Hematopoietic multipotent progenitor cell treated with erythropoietin and hydrocortisone succinate and interleukin-3 and kit ligand, for 15 days (in vitro differentiated cells): ENCODE measurements at regions not wholly inside any gene's neighbourhood (a gene's known extent, or its start where the extent isn't known, plus 50 kb on each side); places are given as distances from the start of the nearest gene placed in this dataset.

ENCODE experiments used
- DNase-seq: peaks from one replicate; pipeline ENCODE4 v3.0.0-alpha.2; 2015; ENCODE audit warnings: low spot score

- DNase-seq, result no peak
Measured at GRCh38 chr14:34038358-34039057, 87.6 kb upstream of the EGLN3 start.

DNA sequence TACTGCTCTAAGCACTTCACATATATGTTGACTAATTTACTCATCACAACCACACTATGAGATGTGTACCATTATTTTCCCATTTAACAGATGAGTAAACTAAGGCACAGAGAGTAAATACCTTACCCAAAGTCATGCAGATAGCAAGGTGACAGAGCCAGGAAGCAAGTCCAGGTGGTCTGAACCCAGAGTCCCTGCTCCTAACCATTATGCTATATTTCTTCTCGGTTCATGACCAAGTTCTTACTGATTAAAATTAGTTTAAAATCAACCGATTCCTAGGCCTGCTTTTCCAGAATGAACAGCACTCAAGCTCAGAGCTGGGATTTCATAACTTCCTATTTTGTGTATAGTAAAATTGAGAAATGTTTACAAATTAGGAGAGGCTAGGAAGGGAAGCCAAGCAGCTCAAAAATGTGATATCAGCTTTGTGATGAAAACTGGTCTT is 85.5 kb upstream of the EGLN3 start:
- DNase-seq, result no peak

GRCh38 chr14:34035934-34036250 is 85.0 kb upstream of the EGLN3 start:
- DNase-seq, result no peak

DNA sequence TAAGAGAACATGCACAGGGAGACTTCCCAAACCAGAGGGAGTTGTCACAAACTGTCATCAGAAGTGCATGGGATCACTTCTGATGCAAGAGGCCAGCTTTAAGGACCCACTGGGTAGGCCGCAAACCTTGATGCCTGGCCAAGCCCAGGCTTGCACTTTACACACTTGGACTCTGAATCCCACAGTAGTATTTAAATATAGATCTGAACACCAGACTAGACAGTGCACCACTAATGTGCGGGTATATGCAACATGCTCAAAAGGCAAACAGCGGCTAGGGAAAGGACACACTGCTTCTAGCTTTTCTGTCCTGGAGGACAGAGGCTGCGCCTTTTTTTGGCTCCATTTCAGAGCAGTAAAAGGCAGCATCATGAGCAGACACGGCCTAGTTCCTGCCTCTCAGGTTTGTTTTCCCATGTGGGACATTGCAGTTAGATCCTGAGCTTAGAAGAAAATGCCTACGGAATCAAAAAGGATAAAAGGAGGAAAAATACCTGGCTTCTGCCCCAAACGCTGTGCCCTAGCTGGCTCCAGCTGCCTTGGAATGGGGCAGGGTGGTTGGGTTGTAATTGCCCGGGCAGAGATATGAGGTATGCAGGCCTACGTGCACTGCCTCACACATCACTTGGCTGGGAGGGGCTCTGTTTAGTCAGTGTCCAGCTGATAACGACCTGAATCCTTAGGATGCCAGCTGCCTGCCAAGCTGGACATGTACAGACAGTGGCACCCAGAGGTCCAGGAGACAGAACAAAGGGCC is 84.5 kb upstream of the EGLN3 start:
- no peak for DNase-seq

- DNase-seq, result no peak
Measured at GRCh38 chr14:34034447-34035176, 83.7 kb upstream of the EGLN3 start.

DNA sequence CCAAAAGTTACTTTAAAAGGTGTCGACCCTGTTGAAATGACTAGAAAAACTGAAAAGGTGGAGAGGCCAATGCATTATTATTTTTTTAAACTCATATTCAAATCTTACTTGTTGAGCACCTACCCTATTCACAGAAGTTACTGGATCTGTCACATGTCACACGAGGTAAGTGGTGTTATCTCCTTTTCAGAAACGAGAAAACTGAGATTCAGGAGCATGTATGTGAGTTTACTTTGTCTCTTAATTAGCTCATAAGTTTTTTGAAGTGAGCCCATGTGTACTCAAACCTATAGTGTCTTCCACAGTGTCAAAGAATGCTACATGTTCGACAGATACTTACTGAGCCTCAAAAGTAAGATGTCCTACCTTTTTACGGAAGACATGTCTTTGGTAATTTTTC is 81.8 kb upstream of the EGLN3 start:
- no peak for DNase-seq

DNA sequence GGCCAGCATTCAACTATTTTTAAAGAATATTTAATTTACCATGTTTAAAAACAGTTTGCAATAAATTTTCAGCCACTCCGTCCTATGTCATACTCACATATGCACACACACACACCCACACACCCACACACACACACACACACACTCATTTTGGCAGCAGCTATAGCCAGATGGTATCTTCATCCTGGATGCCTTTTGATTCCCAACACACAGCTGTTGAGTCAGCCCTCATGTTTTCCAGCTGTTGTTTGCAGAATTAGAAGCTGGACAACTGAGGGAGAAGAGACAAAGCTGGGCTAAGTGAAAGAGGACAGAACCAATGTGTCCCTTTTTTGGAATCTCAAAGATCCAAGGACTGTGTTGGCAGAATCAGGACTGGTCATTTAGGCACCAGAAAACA is 80.0 kb upstream of the EGLN3 start:
- DNase-seq, result no peak

- no peak for DNase-seq
Measured at GRCh38 chr14:34029921-34030334, 79.1 kb upstream of the EGLN3 start.

DNA sequence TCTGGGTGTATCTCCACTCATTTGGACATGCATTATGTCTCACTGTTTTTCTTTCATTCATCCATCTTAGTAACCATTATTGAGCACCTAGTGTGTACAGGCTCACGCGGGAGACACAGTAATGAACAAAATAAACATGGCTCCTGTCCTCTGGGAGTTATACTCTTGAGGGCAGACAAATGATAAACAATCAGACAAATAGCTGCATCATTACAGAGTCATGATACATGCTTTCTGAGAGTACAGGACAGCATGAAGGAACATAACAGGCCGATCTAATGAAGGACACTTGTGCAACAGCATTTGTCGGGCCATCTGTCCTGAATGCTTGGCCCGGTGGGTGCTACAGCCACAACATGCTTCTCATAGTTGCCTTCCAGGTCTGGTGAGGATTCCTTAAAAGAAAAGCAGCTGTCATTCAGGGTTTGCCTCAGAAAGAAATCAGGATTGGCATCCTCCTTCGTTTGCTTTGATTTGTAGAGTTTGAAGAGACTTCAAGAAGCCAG is 77.2 kb upstream of the EGLN3 start:
- no peak for DNase-seq

GRCh38 chr14:34027130-34027989 is 76.5 kb upstream of the EGLN3 start:
- no peak for DNase-seq

DNA sequence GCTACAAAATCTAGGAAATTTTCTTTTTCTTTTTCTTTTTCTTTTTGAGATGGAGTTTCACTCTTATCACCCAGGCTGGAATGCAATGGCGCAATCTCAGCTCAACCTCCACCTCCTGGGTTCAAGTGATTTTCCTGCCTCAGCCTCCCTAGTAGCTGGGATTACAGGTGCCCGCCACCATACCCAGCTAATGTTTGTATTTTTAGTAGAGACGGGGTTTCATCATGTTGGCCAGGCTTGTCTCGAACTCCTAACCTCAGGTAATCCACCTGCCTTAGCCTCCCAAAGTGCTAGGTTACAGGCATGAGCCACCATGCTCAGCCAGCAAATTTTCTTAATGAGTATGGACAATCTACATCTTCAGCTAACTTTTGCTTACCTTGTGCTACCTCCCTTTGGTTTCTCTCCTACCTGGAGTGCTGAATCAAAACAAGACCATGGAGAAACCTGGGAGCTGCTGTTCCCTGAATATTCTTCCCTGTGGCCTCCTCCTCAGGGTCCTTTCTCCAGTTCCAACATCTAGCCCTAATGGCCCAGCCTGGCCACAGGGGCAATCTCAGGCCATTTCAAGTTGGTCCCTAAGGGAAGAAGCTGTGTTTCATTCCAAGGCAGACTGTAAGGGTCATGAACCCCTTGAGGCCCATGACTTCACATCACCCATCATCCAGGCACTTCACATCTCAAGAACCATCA is 74.6 kb upstream of the EGLN3 start:
- DNase-seq, result no peak

- no peak for DNase-seq
Measured at GRCh38 chr14:34024768-34025144, 73.9 kb upstream of the EGLN3 start.

- DNase-seq, result no peak
Measured at GRCh38 chr14:34023824-34024767, 73.2 kb upstream of the EGLN3 start.

DNA sequence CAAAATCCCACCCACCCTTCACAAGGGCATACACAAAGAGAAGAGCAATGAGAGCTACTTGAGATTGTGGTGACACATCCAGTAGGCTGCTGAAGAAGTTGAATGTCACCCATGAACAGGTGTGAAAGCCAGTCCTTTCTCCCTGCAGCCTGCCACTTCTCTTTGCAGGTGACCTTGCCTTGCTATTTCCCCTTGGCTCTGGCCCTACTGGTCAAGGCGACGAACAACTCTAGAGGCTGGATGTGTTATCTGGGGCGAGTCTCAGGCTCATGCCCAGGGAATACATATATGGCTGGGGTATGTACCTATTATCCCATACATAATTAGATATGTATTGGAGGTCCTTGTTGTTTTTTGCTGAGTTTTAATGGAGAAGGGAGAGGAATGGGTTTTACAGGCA is 70.2 kb upstream of the EGLN3 start:
- DNase-seq, result no peak

- no peak for DNase-seq
Measured at GRCh38 chr14:34020014-34020413, 69.1 kb upstream of the EGLN3 start.

DNA sequence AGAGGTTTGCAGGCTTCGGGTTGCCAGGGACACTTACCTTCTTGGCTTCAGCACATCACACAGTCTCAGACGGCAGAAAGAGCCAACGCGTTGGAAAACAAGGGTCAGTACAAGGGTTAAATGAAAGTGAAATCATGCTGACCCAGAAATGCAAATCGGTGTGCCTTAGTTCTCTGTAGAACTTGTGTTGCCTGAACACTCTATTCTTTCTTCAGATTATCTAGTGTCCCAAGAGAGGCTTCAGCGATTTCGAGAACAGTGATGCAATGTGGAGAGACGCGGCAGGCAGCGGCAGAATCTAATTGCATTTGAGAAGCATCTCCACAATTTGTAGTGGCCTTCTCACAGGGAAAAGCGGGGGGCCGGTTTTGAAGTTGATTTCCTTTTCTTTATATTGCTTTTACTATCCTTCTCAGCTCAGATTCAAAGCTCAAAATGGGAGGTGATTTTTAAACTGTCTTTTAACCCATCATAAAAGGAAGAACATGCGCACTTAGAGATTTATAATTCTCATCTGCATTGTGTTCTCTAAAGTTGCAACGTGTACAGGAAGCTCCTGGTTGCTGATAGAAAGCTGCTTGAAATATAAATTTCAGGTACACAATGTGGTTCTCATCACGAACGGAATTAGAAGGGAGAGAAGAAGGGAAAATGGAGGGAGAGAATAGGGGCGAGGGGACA is 67.8 kb upstream of the EGLN3 start:
- no peak for DNase-seq

DNA sequence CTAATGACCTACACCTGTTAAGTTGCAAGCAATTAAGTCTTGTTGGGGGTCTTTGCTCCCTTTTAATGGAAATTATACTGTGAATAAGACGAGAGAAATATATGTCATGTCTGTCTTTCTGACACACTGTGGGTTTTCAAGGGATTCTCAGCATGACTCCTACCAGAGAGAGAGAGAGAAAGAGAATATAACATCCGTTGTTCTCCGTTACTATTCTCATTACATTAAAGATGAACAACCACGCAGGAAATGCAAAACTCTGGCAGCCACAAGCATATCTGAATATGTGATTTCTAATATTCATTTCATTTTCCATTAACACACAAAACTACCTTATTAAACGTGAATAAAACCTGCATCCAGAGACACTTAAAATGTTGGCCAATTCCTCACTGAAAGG is 67.3 kb upstream of the EGLN3 start:
- no peak for DNase-seq

DNA sequence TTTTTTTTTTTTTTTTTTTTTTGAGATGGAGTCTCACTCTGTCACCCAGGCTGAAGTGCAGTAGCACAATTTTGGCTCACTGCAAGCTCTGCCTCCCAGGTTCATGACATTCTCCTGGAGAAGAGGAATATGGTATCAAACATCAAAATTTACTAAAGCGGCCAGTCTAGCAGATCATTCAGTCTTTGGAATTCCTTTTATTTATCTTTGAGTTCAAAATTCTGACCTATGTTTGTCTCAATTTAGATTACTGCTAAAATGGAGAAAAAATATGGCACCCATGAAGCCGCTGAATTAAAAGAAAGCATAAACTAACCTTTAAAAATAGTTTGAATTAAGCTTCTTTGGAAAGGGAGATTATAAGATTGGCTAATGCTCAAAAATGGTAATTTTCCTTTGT is 64.5 kb upstream of the EGLN3 start:
- DNase-seq, result no peak

GRCh38 chr14:34014936-34015335 is 64.1 kb upstream of the EGLN3 start:
- no peak for DNase-seq

GRCh38 chr14:34013721-34014060 is 62.8 kb upstream of the EGLN3 start:
- DNase-seq, result no peak
